ENCODE measurements at regions not wholly inside any gene's neighbourhood (a gene's known extent, or its start where the extent isn't known, plus 50 kb on each side); places are given as distances from the start of the nearest gene placed in this dataset.

GRCh38 chr13:42658019-42658418 lies 84.1 kb downstream of the TNFSF11 start:
- no peak for DNase-seq

GRCh38 chr13:42660333-42660965 lies 86.5 kb downstream of the TNFSF11 start:
- DNase-seq: no peak

GRCh38 chr13:42667638-42668037 lies 93.7 kb downstream of the TNFSF11 start:
- no peak for DNase-seq

GRCh38 chr13:42671502-42671901 lies 97.5 kb downstream of the TNFSF11 start:
- no peak for DNase-seq

- no peak for DNase-seq
Measured at GRCh38 chr13:42673677-42674076, 99.7 kb downstream of the TNFSF11 start.

- no peak for DNase-seq
Measured at GRCh38 chr13:42680748-42681147, 100.6 kb upstream of the FAM216B start.

- peak in 1 of 2 experiments; percentile 6 for DNase-seq
Measured at GRCh38 chr13:42681326-42682100, 99.9 kb upstream of the FAM216B start.

- no peak for DNase-seq
Measured at GRCh38 chr13:42684226-42684625, 97.2 kb upstream of the FAM216B start.

- no peak for DNase-seq
Measured at GRCh38 chr13:42685751-42686150, 95.6 kb upstream of the FAM216B start.

- no peak for DNase-seq
Measured at GRCh38 chr13:42686165-42686564, 95.2 kb upstream of the FAM216B start.

GRCh38 chr13:42688821-42689220 lies 92.6 kb upstream of the FAM216B start:
- DNase-seq: no peak

GRCh38 chr13:42696191-42696590 lies 85.2 kb upstream of the FAM216B start:
- DNase-seq: peak in 1 of 2 experiments; percentile 6

- no peak for DNase-seq
Measured at GRCh38 chr13:42699912-42700311, 81.5 kb upstream of the FAM216B start.

GRCh38 chr13:42702716-42703115 lies 78.7 kb upstream of the FAM216B start:
- DNase-seq: peak; percentile 3 to 16

- no peak for DNase-seq
Measured at GRCh38 chr13:42703740-42704139, 77.6 kb upstream of the FAM216B start.

GRCh38 chr13:42706286-42706685 lies 75.1 kb upstream of the FAM216B start:
- no peak for DNase-seq

- DNase-seq: no peak
Measured at GRCh38 chr13:42707048-42707447, 74.3 kb upstream of the FAM216B start.

- no peak for DNase-seq
Measured at GRCh38 chr13:42707586-42707985, 73.8 kb upstream of the FAM216B start.

- DNase-seq: no peak
Measured at GRCh38 chr13:42708391-42708790, 73.0 kb upstream of the FAM216B start.

GRCh38 chr13:42709276-42709675 lies 72.1 kb upstream of the FAM216B start:
- DNase-seq: no peak

GRCh38 chr13:42715909-42716308 lies 65.5 kb upstream of the FAM216B start:
- DNase-seq: no peak

- no peak for DNase-seq
Measured at GRCh38 chr13:42717176-42717575, 64.2 kb upstream of the FAM216B start.

GRCh38 chr13:42720113-42720857 lies 61.1 kb upstream of the FAM216B start:
- no peak for DNase-seq

GRCh38 chr13:42720858-42721219 lies 60.5 kb upstream of the FAM216B start:
- DNase-seq: no peak

Data from NCI-H446 (cell line).